ENCODE measurements at regions not wholly inside any gene's neighbourhood (a gene's known extent, or its start where the extent isn't known, plus 50 kb on each side); places are given as distances from the start of the nearest gene placed in this dataset.

DNA sequence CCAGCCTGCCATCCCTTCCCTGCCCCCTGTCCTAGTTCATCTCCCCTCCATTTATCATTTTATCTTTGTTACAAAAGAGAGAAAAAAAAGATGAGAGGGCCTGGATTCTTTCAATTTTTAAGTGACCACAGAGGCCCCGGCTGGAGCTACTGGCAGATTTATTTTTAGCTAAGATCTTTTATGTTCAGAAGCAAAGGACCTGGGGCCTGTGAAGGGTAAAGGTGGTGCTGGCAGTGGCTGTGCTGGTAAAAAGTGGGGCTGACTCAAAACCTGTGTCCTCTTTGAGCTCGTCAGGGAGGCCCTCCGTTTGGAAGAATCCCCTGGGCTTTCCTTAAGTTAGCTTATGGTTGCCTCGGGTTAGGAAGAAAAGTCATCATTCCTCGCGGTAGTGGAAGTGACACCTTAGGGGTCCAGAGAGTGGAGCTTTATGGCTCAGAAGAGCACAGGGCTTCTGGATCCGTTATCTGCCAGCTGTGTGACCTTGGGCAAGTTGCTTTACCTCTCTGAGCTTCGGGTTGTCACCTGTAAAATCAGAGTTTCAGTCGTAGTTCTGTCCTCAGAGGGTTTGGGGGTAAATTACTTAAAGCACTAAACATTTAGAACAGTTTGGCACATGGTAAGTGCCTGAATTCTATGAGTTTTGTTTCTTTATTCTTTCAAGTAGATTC lies 923.8 kb upstream of the EEF2KMT start:
- ATAC-seq, result no peak
- Mint-ChIP-seq H3K27ac (no peak overlapping the region), H3K9me3 (no peaks in the 10 kb centered on the region), H3K36me3 (ENCODE audit: low read depth) (no peaks in the 10 kb centered on the region), H3K4me3 (peak overlapping the region; percentile 34; the same call in 1 of the 3 replicates), H3K4me1 (peaks cover 5% of the 10 kb centered on the region; the same call in 2 of the 3 replicates), H3K27me3 (ENCODE audit: insufficient read depth, low read depth, poor library complexity) (peaks cover 22% of the 10 kb centered on the region)
- no peak overlapping the region for H3K4me2 ChIP-seq
- no peaks in the 10 kb centered on the region for H3K36me3 ChIP-seq (ENCODE audit: insufficient read depth)
- no peaks in the 10 kb centered on the region for H3F3A ChIP-seq (replicated peaks; ENCODE audit: low read depth)
- TF ChIP-seq EZH2phosphoT487 (IDR thresholded peaks at IDR 0.05; ENCODE audit: unreplicated experiment) (no peak), ZNF114 (CRISPR knock-in tag; IDR thresholded peaks at IDR 0.05) (no peak), STAT1 (IDR thresholded peaks at IDR 0.05; ENCODE audit: unreplicated experiment) (no peak), JUNB (IDR thresholded peaks at IDR 0.05; ENCODE audit: unreplicated experiment) (no peak), ZNF331 (CRISPR knock-in tag; IDR thresholded peaks at IDR 0.05; ENCODE audit: low read depth) (no peak), NANOG (IDR thresholded peaks at IDR 0.05; ENCODE audit: borderline replicate concordance) (no peak), CREB1 (CRISPR knock-in tag; IDR thresholded peaks at IDR 0.05; ENCODE audit: low read depth) (no peak), POLR2AphosphoS5 (IDR thresholded peaks at IDR 0.05; ENCODE audit: low read depth) (no peak), EZH2 (IDR thresholded peaks at IDR 0.05; ENCODE audit: low read depth, unreplicated experiment) (no peak)
- TF ChIP-seq, protein P1, sequence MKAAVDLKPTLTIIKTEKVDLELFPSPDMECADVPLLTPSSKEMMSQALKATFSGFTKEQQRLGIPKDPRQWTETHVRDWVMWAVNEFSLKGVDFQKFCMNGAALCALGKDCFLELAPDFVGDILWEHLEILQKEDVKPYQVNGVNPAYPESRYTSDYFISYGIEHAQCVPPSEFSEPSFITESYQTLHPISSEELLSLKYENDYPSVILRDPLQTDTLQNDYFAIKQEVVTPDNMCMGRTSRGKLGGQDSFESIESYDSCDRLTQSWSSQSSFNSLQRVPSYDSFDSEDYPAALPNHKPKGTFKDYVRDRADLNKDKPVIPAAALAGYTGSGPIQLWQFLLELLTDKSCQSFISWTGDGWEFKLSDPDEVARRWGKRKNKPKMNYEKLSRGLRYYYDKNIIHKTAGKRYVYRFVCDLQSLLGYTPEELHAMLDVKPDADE (IDR thresholded peaks at IDR 0.05), result no peak
- TF ChIP-seq, protein P2, sequence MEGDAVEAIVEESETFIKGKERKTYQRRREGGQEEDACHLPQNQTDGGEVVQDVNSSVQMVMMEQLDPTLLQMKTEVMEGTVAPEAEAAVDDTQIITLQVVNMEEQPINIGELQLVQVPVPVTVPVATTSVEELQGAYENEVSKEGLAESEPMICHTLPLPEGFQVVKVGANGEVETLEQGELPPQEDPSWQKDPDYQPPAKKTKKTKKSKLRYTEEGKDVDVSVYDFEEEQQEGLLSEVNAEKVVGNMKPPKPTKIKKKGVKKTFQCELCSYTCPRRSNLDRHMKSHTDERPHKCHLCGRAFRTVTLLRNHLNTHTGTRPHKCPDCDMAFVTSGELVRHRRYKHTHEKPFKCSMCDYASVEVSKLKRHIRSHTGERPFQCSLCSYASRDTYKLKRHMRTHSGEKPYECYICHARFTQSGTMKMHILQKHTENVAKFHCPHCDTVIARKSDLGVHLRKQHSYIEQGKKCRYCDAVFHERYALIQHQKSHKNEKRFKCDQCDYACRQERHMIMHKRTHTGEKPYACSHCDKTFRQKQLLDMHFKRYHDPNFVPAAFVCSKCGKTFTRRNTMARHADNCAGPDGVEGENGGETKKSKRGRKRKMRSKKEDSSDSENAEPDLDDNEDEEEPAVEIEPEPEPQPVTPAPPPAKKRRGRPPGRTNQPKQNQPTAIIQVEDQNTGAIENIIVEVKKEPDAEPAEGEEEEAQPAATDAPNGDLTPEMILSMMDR (conservative IDR thresholded peaks at IDR 0.05; ENCODE audit: low read depth in 2 of 2), result no peak
- TF ChIP-seq, protein P3, sequence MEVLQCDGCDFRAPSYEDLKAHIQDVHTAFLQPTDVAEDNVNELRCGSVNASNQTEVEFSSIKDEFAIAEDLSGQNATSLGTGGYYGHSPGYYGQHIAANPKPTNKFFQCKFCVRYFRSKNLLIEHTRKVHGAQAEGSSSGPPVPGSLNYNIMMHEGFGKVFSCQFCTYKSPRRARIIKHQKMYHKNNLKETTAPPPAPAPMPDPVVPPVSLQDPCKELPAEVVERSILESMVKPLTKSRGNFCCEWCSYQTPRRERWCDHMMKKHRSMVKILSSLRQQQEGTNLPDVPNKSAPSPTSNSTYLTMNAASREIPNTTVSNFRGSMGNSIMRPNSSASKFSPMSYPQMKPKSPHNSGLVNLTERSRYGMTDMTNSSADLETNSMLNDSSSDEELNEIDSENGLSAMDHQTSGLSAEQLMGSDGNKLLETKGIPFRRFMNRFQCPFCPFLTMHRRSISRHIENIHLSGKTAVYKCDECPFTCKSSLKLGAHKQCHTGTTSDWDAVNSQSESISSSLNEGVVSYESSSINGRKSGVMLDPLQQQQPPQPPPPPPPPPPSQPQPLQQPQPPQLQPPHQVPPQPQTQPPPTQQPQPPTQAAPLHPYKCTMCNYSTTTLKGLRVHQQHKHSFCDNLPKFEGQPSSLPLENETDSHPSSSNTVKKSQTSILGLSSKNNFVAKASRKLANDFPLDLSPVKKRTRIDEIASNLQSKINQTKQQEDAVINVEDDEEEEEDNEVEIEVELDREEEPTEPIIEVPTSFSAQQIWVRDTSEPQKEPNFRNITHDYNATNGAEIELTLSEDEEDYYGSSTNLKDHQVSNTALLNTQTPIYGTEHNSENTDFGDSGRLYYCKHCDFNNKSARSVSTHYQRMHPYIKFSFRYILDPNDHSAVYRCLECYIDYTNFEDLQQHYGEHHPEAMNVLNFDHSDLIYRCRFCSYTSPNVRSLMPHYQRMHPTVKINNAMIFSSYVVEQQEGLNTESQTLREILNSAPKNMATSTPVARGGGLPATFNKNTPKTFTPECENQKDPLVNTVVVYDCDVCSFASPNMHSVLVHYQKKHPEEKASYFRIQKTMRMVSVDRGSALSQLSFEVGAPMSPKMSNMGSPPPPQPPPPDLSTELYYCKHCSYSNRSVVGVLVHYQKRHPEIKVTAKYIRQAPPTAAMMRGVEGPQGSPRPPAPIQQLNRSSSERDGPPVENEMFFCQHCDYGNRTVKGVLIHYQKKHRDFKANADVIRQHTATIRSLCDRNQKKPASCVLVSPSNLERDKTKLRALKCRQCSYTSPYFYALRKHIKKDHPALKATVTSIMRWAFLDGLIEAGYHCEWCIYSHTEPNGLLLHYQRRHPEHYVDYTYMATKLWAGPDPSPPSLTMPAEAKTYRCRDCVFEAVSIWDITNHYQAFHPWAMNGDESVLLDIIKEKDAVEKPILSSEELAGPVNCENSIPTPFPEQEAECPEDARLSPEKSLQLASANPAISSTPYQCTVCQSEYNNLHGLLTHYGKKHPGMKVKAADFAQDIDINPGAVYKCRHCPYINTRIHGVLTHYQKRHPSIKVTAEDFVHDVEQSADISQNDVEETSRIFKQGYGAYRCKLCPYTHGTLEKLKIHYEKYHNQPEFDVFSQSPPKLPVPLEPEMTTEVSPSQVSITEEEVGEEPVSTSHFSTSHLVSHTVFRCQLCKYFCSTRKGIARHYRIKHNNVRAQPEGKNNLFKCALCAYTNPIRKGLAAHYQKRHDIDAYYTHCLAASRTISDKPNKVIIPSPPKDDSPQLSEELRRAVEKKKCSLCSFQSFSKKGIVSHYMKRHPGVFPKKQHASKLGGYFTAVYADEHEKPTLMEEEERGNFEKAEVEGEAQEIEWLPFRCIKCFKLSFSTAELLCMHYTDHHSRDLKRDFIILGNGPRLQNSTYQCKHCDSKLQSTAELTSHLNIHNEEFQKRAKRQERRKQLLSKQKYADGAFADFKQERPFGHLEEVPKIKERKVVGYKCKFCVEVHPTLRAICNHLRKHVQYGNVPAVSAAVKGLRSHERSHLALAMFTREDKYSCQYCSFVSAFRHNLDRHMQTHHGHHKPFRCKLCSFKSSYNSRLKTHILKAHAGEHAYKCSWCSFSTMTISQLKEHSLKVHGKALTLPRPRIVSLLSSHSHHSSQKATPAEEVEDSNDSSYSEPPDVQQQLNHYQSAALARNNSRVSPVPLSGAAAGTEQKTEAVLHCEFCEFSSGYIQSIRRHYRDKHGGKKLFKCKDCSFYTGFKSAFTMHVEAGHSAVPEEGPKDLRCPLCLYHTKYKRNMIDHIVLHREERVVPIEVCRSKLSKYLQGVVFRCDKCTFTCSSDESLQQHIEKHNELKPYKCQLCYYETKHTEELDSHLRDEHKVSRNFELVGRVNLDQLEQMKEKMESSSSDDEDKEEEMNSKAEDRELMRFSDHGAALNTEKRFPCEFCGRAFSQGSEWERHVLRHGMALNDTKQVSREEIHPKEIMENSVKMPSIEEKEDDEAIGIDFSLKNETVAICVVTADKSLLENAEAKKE (CRISPR knock-in tag; IDR thresholded peaks at IDR 0.05), result no peak
- TF ChIP-seq, protein P4, sequence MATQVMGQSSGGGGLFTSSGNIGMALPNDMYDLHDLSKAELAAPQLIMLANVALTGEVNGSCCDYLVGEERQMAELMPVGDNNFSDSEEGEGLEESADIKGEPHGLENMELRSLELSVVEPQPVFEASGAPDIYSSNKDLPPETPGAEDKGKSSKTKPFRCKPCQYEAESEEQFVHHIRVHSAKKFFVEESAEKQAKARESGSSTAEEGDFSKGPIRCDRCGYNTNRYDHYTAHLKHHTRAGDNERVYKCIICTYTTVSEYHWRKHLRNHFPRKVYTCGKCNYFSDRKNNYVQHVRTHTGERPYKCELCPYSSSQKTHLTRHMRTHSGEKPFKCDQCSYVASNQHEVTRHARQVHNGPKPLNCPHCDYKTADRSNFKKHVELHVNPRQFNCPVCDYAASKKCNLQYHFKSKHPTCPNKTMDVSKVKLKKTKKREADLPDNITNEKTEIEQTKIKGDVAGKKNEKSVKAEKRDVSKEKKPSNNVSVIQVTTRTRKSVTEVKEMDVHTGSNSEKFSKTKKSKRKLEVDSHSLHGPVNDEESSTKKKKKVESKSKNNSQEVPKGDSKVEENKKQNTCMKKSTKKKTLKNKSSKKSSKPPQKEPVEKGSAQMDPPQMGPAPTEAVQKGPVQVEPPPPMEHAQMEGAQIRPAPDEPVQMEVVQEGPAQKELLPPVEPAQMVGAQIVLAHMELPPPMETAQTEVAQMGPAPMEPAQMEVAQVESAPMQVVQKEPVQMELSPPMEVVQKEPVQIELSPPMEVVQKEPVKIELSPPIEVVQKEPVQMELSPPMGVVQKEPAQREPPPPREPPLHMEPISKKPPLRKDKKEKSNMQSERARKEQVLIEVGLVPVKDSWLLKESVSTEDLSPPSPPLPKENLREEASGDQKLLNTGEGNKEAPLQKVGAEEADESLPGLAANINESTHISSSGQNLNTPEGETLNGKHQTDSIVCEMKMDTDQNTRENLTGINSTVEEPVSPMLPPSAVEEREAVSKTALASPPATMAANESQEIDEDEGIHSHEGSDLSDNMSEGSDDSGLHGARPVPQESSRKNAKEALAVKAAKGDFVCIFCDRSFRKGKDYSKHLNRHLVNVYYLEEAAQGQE (IDR thresholded peaks at IDR 0.05; ENCODE audit: unreplicated experiment), result no peak
- DNase-seq (ENCODE audit: low spot score), result no peak
- no peaks in the 10 kb centered on the region for H3K9me2 ChIP-seq (ENCODE audit: insufficient read depth)
- H3K4me3 ChIP-seq, result no peak overlapping the region
- H3K4me1 ChIP-seq (ENCODE audit: insufficient read depth), result no peaks in the 10 kb centered on the region
- H3K27me3 ChIP-seq (ENCODE audit: insufficient read depth), result peaks cover 47% of the 10 kb centered on the region
- H2AFZ ChIP-seq, result no peak overlapping the region
- H3K27ac ChIP-seq (ENCODE audit: low read depth), result no peak overlapping the region
- no peaks in the 10 kb centered on the region for H4K20me1 ChIP-seq (replicated peaks; ENCODE audit: insufficient read depth)
- no peaks in the 10 kb centered on the region for H3K79me2 ChIP-seq (replicated peaks; ENCODE audit: insufficient read depth)
